Nephron (organoid): ENCODE measurements at regions not wholly inside any gene's neighbourhood (a gene's known extent, or its start where the extent isn't known, plus 50 kb on each side); places are given as distances from the start of the nearest gene placed in this dataset.

Experiments used
- H3K27ac Mint-ChIP-seq, 3 experiments: 2 replicates each; pipeline ENCODE4 v1.8.0; 2020; ENCODE audit warnings: mixed read lengths in 3 of 3, mild to moderate bottlenecking in 2 of 3, moderate library complexity in 1 of 3
- H3K27me3 Mint-ChIP-seq: 2 replicates; pipeline ENCODE4 v1.8.0; 2021; ENCODE audit warnings: low read depth, mild to moderate bottlenecking, moderate library complexity, mixed read lengths
- H3K36me3 Mint-ChIP-seq: 2 replicates; pipeline ENCODE4 v1.8.0; 2020; ENCODE audit warnings: low read depth, mixed read lengths
- H3K4me1 Mint-ChIP-seq: 2 replicates; pipeline ENCODE4 v1.8.0; 2020; ENCODE audit warnings: mixed read lengths
- H3K4me3 Mint-ChIP-seq, 3 experiments: 2 replicates each; pipeline ENCODE4 v1.8.0; 2020; ENCODE audit warnings: mild to moderate bottlenecking in 3 of 3, mixed read lengths in 3 of 3, moderate library complexity in 2 of 3
- H3K9me3 Mint-ChIP-seq: 2 replicates; pipeline ENCODE4 v1.8.0; 2020; ENCODE audit warnings: mixed read lengths
- CTCF ChIP-seq, 3 experiments: fragments of 200-600 bp; sonication (generic); IDR thresholded peaks; one replicate each; pipeline ENCODE4 v1.5.0; 2021; ENCODE audit warnings: antibody characterized with exemption in 3 of 3; ENCODE audit not compliant: unreplicated experiment in 3 of 3

- Mint-ChIP-seq H3K4me3 (no peak overlapping the region), H3K4me1 (no peaks in the 10 kb centered on the region)
These were observed 494.2 kb downstream of the MTRR start for GRCh38 chr5:8363138-8363537.

GRCh38 chr5:8366266-8366665, 497.3 kb downstream of the MTRR start:
- no peak overlapping the region for H3K4me3 Mint-ChIP-seq

More at GRCh38 chr5:8363138-8363537, 494.2 kb downstream of the MTRR start:
- no peak for TF ChIP-seq CTCF (IDR thresholded peaks at IDR 0.05; ENCODE audit: unreplicated experiment in 3 of 3)
- H3K27me3 Mint-ChIP-seq = no peaks in the 10 kb centered on the region
- no peak overlapping the region for H3K27ac Mint-ChIP-seq
- no peaks in the 10 kb centered on the region for H3K9me3 Mint-ChIP-seq
- no peaks in the 10 kb centered on the region for H3K36me3 Mint-ChIP-seq

GRCh38 chr5:8376478-8376877, 507.5 kb downstream of the MTRR start:
- no peak for TF ChIP-seq CTCF (IDR thresholded peaks at IDR 0.05; ENCODE audit: unreplicated experiment in 3 of 3)
- Mint-ChIP-seq H3K9me3 (peaks cover 5% of the 10 kb centered on the region), H3K36me3 (no peaks in the 10 kb centered on the region)

More at GRCh38 chr5:8366266-8366665, 497.3 kb downstream of the MTRR start:
- Mint-ChIP-seq H3K9me3 (no peaks in the 10 kb centered on the region), H3K36me3 (no peaks in the 10 kb centered on the region), H3K27me3 (no peaks in the 10 kb centered on the region), H3K4me1 (no peaks in the 10 kb centered on the region), H3K27ac (no peak overlapping the region)
- TF ChIP-seq CTCF (IDR thresholded peaks at IDR 0.05; ENCODE audit: unreplicated experiment in 3 of 3) = no peak

GRCh38 chr5:8381972-8382371, 513.0 kb downstream of the MTRR start:
- Mint-ChIP-seq H3K4me1 (no peaks in the 10 kb centered on the region), H3K36me3 (no peaks in the 10 kb centered on the region), H3K4me3 (no peak overlapping the region), H3K27ac (no peak overlapping the region), H3K9me3 (peaks cover 2% of the 10 kb centered on the region), H3K27me3 (peaks cover 5% of the 10 kb centered on the region)
- no peak for TF ChIP-seq CTCF (IDR thresholded peaks at IDR 0.05; ENCODE audit: unreplicated experiment in 3 of 3)

More at GRCh38 chr5:8376478-8376877, 507.5 kb downstream of the MTRR start:
- no peaks in the 10 kb centered on the region for H3K4me1 Mint-ChIP-seq
- no peak overlapping the region for H3K27ac Mint-ChIP-seq
- no peaks in the 10 kb centered on the region for H3K27me3 Mint-ChIP-seq
- H3K4me3 Mint-ChIP-seq = no peak overlapping the region

GRCh38 chr5:8382456-8382855, 513.5 kb downstream of the MTRR start:
- Mint-ChIP-seq H3K36me3 (no peaks in the 10 kb centered on the region), H3K9me3 (peaks cover 2% of the 10 kb centered on the region), H3K27ac (no peak overlapping the region), H3K27me3 (peaks cover 9% of the 10 kb centered on the region), H3K4me3 (no peak overlapping the region), H3K4me1 (no peaks in the 10 kb centered on the region)
- TF ChIP-seq CTCF (IDR thresholded peaks at IDR 0.05; ENCODE audit: unreplicated experiment in 3 of 3) = no peak

- Mint-ChIP-seq H3K36me3 (no peaks in the 10 kb centered on the region), H3K4me3 (no peak overlapping the region), H3K27ac (no peak overlapping the region), H3K4me1 (no peaks in the 10 kb centered on the region), H3K9me3 (peaks cover 2% of the 10 kb centered on the region), H3K27me3 (peaks cover 9% of the 10 kb centered on the region)
- TF ChIP-seq CTCF (IDR thresholded peaks at IDR 0.05; ENCODE audit: unreplicated experiment in 3 of 3) = no peak
These were observed 514.7 kb downstream of the MTRR start for GRCh38 chr5:8383616-8384015.
